ELR (cell line): ENCODE measurements at regions not wholly inside any gene's neighbourhood (a gene's known extent, or its start where the extent isn't known, plus 50 kb on each side); places are given as distances from the start of the nearest gene placed in this dataset.
"Not testable (repeated sequence)": the region's sequence is repeated elsewhere in the genome, so short reads cannot be mapped to it uniquely, and the experiment has no call there.

Experiments
- DNase-seq: peaks from one replicate; pipeline ENCODE4 v3.0.0-alpha.2; 2015; ENCODE audit warnings: low read depth

DNA sequence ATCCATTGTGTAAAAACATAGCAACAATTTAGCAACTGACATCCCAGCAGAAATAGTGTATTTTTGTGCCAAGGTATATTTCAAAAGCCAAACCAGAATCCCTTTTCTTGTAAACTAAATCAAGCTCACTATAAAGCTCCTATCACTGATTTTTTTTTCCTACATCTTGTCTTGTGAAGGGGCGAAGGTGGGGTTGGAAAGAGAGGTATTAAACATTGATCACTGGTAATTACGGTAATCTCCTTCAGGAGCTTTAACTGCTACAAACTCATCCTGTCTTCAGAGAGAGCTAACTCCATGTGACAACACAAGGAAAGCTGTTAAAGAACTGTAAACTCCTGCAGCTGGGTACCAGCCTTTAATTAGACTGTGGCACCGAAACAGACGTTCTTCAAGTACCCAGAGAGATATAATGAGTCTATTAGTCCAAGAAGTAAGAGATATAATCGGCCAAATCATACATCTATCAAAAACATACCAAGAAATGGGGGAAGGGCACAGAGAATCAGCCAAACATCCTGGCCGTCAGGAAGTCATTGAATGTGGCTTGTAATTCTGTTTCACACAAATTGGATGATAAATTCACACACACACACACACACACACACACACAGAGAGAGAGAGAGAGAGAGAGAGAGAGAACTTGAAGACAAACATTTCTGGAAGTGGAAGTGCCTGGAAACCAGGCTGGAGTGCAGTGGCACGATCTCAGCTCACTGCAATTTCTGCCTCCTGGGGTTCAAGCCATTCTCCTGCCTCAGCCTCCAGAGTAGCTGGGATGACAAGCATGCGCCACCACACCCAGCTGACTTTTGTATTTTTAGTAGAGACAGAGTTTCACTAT lies 111.9 kb upstream of the PPARGC1A start:
- no peak for DNase-seq

DNA sequence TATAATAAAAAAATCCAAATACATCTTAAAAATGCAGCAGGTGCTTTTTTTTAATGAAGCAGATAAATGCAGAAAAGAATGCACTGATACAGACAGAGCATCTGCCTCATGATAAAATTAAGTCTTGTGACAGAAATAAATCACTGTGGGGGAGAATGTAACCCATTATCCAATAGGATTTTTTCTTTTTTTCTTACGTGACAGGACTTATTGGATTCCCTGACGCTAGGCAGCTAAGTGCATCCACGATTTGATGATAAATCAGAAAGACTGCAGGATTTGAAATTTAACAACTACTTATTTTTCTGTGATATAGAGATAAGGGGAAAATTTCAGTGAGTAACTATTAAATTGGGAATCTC lies 110.6 kb upstream of the PPARGC1A start:
- DNase-seq = no peak

DNA sequence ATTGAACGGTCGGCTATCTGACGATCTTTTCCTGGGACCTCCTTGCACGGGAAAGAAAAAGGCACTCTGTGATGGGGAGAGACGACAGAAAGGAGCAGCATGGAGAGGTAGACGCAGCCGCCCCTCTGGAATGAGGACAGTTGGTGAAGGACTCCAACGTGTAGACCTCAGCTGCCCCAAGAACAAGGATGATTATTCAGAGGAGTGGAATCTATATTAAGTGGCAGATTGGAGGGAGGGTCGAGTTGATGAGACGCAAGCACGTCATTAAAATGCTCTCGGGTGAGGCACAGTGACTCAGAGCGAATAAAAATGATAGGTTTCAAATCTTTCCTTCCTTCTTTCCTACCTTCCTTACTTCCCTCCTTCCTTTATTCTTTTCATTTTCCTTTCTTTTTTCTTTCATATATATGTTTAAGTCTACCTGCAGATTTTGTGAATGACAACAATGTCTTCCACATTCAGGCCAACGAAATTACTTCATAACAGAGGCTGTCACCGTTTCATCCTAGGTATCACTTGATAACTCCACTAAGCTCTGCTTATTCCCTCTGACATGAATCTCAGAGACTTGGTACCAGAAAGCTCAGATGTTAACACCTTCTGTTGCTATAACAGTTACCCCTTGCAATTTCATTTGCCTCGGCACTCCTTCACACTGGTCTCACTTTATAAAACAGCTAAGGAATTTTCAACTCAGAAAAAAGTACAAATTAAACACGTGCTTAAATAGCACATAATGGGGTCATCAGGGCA lies 110.0 kb upstream of the PPARGC1A start:
- peak; percentile 68 for DNase-seq

DNA sequence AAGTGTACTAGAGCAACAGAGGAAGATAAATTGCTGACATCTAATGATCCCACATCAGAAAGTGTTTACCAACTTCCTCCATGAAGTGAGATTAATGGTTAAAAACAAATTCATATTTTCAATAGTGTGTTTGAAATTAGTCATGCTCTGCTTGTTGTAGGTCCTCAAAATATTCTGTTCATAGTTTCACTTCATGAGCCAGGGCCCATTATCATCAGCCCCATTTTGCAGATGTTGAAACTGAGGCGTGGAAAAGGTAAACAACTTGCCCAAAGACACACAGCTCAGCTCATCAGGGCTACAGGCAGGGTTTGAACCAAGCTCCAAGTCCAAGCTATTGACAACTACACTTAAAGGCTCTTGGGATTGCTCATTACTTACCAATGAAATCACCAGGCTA lies 103.5 kb upstream of the PPARGC1A start:
- no peak for DNase-seq

DNA sequence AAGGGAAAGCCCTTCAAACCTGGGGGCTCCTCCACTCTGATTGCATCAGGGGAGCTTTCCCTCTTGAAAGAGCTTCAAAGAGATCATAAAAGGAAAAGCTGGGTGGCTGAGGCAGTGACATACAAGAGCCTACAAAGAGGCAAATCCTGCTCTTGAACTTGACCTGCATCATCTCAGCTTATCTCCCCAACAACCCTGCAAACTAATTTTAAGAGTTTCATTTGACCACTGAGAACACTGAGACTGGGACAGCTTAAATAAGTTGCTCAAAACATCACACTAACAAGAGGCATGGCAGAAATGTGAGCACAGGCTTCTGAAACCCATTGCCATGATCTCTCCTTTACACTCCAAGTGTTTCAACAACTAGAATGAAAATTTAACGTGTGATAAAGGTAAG lies 101.6 kb upstream of the PPARGC1A start:
- no peak for DNase-seq

DNA sequence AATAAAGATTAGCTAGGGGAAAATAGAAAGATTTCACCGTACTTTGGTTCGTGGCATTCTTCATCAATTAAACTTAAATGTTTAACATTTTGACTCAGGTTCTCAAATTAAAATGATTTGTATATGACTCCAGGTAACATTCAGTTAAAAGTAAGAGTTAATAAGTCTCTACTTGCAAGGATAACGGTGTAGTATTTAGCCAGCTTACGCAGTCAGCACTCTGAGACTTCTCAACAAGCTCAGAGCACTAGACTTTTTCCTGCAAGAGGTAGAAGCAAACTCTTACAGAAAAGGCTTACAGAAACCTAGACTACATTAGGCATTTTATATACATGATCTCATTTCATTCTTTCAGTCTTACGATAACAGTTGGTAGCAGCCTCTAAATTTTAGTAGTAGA lies 96.4 kb upstream of the PPARGC1A start:
- DNase-seq = no peak

DNA sequence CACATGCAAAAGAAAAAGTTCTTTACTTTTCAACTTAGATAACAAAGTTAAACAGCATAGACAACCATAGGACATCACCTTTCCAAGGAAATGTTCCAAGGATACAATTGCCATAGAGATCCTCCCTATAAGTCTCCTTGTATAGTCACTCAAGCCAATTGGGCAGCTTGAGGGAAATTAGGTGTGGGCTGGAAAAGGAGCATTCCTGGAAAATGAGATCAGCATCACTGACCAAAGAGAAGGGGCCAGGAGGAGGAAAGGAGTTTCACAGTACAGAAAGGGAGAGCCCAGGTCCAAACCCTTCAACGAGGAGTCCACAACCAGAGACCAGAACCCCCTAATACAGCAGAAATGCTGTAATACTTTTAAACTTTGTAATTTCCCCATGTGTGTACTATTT lies 91.5 kb upstream of the PPARGC1A start:
- DNase-seq = peak; percentile 40

DNA sequence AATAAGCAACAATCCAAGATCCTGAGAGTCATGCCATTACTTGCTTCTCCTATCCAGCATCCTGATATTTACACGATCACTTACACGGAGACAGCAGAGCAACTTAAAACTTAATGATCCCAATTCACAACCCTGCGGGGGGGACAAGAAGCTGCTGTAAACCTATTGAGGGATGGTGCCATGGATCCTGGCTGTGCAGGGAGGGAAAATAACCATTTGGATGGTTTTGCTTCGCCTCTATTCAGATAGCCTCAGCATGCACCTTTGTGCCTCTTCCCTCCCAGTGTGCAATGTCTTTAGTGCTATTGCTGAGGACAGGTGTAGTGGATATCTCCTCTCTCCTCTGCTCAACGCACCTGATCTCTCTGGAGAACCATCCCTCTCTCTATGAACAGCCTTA lies 89.7 kb upstream of the PPARGC1A start:
- DNase-seq = no peak

DNA sequence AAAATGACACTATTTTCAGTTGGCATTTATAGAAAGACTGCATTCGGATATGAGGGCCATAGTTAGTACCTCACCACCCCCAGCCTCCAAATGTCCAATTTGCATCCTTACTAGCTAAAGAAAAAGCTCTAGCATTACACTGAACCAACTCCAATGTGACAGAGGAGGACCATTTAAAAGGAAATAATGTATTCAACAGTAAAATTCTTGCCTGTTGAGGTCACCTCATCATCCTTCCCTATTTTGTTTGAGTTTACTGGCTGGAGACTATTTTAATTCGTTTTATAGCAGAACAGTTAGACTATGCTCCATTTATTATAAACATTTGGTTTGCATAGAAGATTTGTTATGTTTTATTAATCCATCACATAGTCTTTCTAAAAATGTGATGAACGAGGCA lies 88.2 kb upstream of the PPARGC1A start:
- peak; percentile 14 for DNase-seq

DNA sequence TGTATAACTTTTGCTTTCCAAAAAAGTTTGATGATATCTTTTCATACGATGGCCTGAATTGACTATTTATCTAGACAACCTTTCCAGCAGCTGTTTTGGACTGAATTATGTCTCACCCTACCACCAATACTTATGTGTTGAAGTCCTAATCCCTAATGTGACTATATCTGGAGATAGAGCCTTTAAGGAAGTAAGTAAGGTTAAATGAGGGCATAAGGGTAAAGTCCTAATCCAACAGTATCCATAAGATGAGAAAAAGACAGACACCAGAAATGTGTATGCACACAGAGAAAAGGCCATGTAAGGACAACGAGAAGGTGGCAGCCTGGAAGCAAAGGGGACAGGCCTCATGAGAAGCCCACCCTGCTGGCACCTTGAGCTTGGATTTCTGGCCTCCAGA lies 86.6 kb upstream of the PPARGC1A start:
- DNase-seq = no peak

DNA sequence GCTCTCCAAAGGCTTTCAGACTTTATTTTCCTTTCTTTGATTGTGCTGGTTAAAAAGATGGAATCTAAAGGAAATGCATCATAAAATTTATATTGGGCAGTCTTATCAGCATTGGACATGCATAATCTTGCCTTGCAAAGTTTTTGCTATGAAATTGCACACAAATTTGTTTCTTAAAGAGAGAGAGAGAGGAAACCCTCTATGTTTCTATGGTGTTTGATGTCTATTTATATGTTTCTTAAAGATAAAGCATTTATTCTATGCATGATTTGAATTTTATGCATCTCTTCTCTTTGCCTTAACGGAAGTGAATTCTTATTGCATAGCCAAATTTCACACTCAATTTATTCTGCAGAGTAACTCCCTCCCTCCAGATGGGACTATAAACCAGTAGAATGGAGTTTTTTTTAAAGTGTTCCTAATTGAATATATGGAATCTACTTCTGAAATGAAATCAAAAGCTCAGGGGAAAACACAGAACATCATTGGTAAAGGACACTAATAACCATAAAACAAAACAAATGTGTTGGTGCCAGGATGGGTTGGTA lies 83.5 kb upstream of the PPARGC1A start:
- no peak for DNase-seq

DNA sequence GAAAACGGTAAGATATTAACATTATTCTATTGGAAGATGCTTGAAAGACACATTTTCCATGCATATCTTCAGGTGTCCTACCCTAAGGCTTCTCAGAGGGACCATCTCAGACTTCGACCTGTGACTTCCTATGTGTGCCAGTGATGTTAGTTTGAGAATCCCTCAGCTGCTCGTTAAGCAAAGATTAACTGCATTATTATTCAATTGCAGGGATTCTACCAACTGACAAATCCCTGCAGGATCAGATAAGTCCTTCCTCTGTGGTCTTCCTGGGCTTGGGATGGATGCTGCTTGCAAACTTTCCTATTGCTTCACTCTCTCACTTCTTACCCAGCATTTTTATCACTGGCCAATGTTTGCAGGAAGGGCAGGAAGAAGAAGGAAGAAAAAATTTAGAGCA lies 83.0 kb upstream of the PPARGC1A start:
- no peak for DNase-seq

DNA sequence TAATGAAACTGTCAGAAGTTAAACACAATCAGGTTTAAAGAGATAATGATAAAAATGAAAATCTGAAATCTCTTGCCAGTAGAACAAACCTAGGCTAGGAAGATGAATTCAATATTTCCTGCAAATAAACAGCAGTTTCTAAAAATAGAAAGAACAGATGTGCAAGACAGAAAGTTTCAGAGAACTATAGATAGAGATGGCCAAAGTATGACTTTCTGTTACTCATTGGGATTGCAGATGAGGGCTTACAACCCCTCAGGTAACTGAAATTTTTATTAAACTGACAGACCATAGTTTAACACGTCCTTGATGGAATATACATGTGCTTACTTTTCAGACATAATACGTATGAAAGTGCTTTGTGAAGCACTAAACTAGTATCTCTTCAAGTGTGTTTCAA lies 82.3 kb upstream of the PPARGC1A start:
- DNase-seq = no peak

DNA sequence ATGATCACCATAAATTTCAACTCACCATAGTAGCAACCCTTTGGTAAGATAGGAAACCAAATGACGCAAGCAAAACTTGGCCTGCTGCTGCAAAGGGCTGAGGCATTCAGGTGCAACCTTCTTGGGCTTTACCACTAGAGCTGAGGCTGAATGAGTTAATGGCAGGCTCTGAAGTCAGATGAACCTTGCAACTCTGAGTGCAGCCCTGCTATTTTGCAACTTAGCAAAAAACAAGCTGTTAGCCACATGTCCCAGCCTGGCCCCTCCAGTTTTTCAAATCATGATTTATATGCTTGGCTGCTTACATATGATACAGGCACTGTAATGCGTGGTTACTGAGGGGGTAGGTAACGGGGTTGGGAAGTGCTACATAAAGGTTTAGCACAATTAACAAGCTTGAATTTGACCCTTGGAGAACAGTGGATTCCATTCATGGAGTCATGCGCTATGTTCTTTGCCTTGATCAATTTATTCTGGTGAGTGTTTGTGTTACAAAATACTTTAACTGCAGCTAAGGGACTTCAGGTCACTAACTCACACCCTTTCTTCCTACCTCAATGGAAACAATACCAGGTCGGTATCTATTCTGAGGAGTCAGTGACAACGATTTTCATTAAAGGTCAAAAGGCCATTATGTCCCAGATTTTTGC lies 80.5 kb upstream of the PPARGC1A start:
- no peak for DNase-seq

DNA sequence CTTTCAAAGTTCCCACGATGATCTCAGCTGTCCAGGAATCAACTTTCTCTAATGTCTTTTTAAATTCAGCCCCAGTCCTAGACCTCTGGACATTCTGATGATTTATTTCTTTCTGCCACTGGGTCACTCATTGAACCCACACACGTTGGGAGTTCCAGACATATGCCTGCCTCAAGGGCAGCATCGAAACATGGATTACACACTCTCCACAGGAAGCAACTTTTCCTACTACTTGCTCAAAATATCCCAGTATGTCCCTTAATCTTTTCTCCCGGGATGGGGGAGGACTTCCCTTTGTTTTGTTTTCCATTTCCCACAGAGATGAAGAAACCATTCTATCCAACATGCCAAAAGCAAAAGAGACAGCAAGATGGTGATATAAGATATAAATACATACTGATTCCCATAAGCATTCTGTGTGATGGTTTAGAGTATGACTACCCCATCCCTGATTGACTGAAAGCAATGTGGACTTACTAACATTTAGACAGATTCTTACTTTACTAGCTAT lies 79.8 kb upstream of the PPARGC1A start:
- no peak for DNase-seq

DNA sequence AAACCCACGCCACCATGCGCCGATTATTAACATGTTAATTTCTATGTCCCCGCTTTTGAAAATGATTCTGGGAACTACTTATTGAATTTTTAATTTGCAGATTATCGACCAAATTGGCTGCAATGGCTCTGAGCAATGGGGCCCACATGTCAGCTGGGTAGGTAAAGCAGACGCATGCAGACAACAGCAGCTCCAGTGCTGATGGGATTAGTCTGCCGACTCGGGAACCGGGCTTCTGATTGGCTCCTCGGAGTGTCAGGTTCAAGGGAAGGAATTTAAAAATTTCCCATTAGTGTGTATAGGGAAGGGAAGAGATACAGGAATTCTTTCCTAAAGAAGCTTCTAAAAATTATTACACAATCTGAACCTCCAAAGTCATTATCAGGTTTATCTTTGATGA lies 77.4 kb upstream of the PPARGC1A start:
- DNase-seq = no peak

DNA sequence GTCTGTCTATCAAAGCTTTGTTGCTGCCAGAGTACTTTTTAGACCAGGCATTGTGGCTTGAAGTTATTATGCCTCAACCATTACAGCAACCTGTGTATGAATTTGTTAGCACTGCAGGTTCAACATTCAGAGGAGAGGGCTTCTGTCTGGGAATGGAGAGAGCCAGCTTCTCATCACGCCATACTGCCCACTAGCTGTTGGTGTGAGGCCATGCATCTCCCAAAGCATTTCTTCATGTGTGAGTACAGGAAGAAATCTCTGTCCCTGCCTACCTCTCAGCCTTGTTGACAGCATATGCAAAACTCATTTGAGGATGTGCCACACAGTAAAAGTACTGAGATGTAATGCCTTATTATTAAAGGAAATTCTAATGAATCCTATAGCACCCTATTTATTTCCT lies 76.9 kb upstream of the PPARGC1A start:
- DNase-seq = peak; percentile 7

DNA sequence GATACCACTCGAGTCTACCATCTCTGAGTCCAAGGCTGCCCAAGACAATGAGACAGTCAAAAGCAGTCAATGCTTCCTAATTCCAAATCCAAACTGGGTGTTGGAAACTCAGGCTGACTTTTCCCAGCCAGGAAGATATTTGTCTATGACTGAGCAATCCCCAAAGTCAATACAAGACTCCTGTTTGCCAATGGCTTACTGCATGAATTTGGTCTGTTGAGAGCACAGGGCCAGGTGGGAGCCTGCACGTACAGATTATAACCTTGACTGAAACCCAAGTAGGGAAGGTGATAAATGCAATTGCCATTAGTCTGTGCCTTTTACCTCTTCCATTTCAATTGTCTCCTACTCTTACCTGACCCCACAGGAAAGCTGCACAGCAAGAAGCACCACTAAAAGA lies 72.6 kb upstream of the PPARGC1A start:
- no peak for DNase-seq

DNA sequence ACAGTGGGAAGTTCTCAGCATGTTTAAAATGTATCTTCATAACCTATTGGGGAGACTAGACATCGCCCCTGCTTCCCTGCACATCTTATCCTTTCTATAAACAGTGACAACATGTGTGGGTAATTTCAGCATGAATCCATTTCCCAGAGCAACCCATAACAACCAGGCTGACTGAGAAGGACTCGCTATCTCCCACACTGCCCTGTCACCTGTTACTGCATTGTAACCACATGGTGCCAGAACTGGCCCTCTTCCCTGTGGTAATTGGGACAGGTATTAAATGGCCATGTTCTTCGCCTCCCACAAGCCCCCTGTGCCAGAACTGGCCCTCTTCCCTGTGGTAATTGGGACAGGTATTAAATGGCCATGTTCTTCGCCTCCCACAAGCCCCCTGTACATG lies 71.5 kb upstream of the PPARGC1A start:
- DNase-seq = not testable (repeated sequence)

DNA sequence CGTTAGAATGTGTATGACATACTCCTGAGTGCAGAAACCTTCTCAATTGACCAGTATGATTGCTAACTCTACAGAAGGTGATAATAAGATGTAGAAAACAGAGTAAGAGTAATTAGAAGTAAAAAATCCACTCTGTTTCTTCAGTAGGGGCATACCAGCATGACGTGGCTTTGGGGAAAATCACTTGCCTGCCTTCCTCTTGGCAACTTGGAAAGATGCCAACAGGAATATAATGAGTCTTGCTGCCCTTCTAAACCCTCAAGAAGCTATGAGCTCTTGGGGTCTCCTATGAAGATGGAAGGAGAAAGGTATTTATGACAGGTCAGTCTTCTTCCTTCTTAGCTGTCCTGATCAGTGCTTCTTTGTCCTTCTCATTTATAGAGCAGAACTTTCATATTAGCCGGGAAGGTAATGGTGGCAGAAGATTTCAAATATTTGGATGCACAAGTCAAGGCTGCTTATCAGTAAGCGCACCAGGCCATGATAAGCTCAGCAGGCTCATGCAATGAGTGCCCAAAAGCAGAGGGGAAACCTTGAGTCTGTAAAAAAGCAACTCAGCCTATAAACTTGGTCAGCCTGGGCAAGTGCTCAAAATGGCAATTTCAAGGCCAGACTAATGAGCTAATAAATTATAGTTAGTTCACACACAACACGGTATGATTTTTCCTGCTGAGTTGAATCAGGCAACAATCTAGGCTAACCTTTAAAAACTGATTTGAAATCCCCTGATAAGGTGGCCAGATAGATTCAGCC lies 69.7 kb upstream of the PPARGC1A start:
- no peak for DNase-seq

DNA sequence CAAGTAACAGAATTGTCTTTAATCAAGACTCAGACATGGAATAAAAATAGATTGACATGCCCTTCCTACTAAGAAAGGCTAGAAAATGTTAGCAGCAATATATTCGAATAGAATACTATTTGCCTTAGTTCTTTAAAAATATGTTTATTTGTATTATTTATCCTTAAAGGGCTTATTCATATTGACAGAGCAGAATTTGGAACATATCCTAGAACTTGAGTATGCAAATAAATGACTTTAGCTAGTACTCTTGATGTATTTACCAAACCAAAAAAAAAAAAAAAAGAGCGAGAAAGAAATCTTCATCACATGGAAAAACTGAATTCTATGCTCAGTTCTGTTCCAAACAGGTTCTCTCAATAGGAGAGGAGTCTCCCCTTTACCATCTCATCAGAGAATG lies 68.9 kb upstream of the PPARGC1A start:
- DNase-seq = no peak

DNA sequence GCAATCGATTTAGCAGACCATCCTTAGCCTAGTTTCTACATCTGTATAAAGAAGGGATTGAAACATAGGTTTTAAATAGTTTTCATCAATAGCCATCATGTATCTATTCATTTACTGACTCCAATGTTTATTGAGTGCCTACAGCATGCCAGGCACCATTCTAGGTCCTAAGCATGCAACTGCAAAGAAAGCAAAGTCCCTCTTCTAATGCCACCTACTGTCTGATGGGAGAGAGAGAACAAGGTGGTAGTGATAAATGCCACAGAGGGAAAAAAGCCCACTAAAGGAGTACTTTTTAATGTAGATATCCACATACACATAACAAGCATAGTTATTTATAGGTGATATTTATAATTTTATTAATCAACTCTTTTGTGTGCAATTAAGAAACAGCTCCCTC lies 67.6 kb upstream of the PPARGC1A start:
- no peak for DNase-seq
